ENCODE measurements at regions not wholly inside any gene's neighbourhood (a gene's known extent, or its start where the extent isn't known, plus 50 kb on each side); places are given as distances from the start of the nearest gene placed in this dataset.

- H3K9me3 Mint-ChIP-seq: no peaks in the 10 kb centered on the region
- Histone ChIP-seq H3K4me1 (ENCODE audit: insufficient read depth) (no peaks in the 10 kb centered on the region), H3K4me2 (no peak overlapping the region), H3K79me2 (replicated peaks; ENCODE audit: insufficient read depth) (no peaks in the 10 kb centered on the region), H3K36me3 (ENCODE audit: insufficient read depth) (no peaks in the 10 kb centered on the region), H3K27me3 (ENCODE audit: insufficient read depth) (no peaks in the 10 kb centered on the region), H4K20me1 (replicated peaks; ENCODE audit: insufficient read depth) (no peaks in the 10 kb centered on the region), H2AFZ (peak overlapping the region; percentile 44), H3F3A (replicated peaks; ENCODE audit: low read depth) (no peaks in the 10 kb centered on the region), H3K27ac (ENCODE audit: low read depth) (no peak overlapping the region), H3K4me3 (no peak overlapping the region), H3K9me2 (ENCODE audit: insufficient read depth) (no peaks in the 10 kb centered on the region)
- TF ChIP-seq REST (IDR thresholded peaks at IDR 0.05; ENCODE audit: unreplicated experiment) (no peak), ZNF114 (CRISPR knock-in tag; IDR thresholded peaks at IDR 0.05) (no peak), STAT1 (IDR thresholded peaks at IDR 0.05; ENCODE audit: unreplicated experiment) (no peak), EZH2 (IDR thresholded peaks at IDR 0.05; ENCODE audit: low read depth, unreplicated experiment) (no peak), ETS1 (IDR thresholded peaks at IDR 0.05) (no peak), POLR2AphosphoS5 (IDR thresholded peaks at IDR 0.05; ENCODE audit: low read depth) (no peak), ZNF331 (CRISPR knock-in tag; IDR thresholded peaks at IDR 0.05; ENCODE audit: low read depth) (no peak), CTCF (conservative IDR thresholded peaks at IDR 0.05; ENCODE audit: low read depth in 2 of 2) (no peak), ZNF462 (CRISPR knock-in tag; IDR thresholded peaks at IDR 0.05) (no peak), JUNB (IDR thresholded peaks at IDR 0.05; ENCODE audit: unreplicated experiment) (no peak), EZH2phosphoT487 (IDR thresholded peaks at IDR 0.05; ENCODE audit: unreplicated experiment) (no peak)
- H3K27me3 Mint-ChIP-seq (ENCODE audit: insufficient read depth, low read depth, poor library complexity): peaks cover 1% of the 10 kb centered on the region
- ATAC-seq (peak; percentile 49), DNase-seq (ENCODE audit: low spot score) (no peak)
- H3K4me3 Mint-ChIP-seq: no peak overlapping the region
- H3K27ac Mint-ChIP-seq: peak overlapping the region; percentile 63
- H3K4me1 Mint-ChIP-seq: 0 out of 3 replicates have a peak, but pooled peaks cover 3% of the 10 kb centered on the region
- no peaks in the 10 kb centered on the region for H3K36me3 Mint-ChIP-seq (ENCODE audit: low read depth)
Measured at GRCh38 chr4:115657991-115658650, 544.7 kb upstream of the NDST4 start.

Data from GM23338 (cell line).